Lower leg skin (tissue), 3 donors: ENCODE measurements at regions not wholly inside any gene's neighbourhood (a gene's known extent, or its start where the extent isn't known, plus 50 kb on each side); places are given as distances from the start of the nearest gene placed in this dataset.

Experiments
- POLR2A ChIP-seq, 2 donors: fragments of 450-650 bp; IDR thresholded peaks; one replicate each; pipeline ENCODE4 v1.6.1; 2016 to 2017; ENCODE audit warnings: antibody characterized with exemption in 2 of 2, mild to moderate bottlenecking in 1 of 2, moderate library complexity in 1 of 2
- TF ChIP-seq, protein P1 (sequence below), 3 donors: fragments of 450-650 bp; IDR thresholded peaks; one replicate each; pipeline ENCODE4 v1.5.1; 2016; ENCODE audit warnings: antibody characterized with exemption in 3 of 3, mild to moderate bottlenecking in 3 of 3, moderate library complexity in 2 of 3

DNA sequence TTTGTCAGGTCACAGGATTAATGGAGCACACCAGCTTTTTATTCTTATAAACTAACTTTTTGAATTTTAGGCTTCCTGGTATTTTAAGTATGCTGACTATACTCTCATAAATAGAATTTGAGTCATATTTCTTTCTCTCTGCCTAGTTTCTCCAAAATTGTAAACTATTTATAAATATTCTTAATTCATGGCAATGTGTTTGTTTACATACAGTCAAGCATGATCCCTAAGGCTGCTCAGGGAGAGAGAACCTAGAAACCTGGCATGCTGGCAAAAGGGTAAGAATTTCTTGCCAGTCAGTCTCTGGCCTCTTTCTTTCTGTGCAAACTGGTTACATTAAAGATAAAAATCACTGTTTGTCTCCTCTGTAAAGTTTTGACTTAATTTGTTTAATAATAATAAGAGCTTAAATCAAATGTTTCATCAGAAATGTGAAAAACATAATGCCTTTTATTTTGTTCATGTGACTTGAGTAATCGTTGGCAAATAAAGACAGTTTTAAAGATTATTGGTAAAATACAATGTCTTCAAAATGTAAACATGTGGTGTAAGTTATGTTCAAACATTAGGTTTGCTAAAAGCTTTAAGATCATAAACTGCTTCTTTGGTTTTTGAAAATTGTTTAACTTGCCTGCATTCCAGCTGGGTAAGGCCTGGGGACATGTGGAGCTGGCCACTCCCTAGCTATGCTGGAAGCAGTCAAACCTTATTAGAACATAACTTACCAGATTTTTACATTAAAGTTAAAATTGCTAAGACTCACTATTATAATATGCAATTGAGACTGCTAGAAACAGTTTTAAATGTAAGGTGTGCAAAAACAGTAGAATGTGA is 1401.7 kb downstream of the NCAM2 start:
- TF ChIP-seq, protein P1, sequence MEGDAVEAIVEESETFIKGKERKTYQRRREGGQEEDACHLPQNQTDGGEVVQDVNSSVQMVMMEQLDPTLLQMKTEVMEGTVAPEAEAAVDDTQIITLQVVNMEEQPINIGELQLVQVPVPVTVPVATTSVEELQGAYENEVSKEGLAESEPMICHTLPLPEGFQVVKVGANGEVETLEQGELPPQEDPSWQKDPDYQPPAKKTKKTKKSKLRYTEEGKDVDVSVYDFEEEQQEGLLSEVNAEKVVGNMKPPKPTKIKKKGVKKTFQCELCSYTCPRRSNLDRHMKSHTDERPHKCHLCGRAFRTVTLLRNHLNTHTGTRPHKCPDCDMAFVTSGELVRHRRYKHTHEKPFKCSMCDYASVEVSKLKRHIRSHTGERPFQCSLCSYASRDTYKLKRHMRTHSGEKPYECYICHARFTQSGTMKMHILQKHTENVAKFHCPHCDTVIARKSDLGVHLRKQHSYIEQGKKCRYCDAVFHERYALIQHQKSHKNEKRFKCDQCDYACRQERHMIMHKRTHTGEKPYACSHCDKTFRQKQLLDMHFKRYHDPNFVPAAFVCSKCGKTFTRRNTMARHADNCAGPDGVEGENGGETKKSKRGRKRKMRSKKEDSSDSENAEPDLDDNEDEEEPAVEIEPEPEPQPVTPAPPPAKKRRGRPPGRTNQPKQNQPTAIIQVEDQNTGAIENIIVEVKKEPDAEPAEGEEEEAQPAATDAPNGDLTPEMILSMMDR (IDR thresholded peaks at IDR 0.05), result no peak
- TF ChIP-seq POLR2A (IDR thresholded peaks at IDR 0.05), result no peak
